ENCODE measurements at regions not wholly inside any gene's neighbourhood (a gene's known extent, or its start where the extent isn't known, plus 50 kb on each side); places are given as distances from the start of the nearest gene placed in this dataset.

DNA sequence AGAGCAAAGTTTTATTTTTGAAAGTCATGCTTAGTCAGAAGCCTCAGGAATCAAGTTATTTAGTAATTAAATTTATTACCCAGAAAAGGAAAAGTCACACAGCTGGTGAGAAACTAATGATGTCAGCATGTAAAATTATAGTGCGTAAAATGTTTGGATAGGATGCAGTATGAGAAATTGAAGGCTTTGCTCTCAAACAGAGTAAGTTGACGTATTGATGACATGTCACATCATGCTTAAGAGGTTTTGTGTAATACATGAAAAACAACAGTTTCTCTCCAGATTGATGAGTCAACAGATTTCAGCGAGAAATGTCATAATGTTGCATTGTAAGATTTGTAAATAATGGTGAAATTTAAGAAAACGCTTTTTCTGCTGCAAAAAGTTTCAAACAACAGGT lies 769.8 kb downstream of the METTL15 start:
- TF ChIP-seq, protein P1, sequence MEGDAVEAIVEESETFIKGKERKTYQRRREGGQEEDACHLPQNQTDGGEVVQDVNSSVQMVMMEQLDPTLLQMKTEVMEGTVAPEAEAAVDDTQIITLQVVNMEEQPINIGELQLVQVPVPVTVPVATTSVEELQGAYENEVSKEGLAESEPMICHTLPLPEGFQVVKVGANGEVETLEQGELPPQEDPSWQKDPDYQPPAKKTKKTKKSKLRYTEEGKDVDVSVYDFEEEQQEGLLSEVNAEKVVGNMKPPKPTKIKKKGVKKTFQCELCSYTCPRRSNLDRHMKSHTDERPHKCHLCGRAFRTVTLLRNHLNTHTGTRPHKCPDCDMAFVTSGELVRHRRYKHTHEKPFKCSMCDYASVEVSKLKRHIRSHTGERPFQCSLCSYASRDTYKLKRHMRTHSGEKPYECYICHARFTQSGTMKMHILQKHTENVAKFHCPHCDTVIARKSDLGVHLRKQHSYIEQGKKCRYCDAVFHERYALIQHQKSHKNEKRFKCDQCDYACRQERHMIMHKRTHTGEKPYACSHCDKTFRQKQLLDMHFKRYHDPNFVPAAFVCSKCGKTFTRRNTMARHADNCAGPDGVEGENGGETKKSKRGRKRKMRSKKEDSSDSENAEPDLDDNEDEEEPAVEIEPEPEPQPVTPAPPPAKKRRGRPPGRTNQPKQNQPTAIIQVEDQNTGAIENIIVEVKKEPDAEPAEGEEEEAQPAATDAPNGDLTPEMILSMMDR (IDR thresholded peaks at IDR 0.05): no peak
- TF ChIP-seq, protein P2, sequence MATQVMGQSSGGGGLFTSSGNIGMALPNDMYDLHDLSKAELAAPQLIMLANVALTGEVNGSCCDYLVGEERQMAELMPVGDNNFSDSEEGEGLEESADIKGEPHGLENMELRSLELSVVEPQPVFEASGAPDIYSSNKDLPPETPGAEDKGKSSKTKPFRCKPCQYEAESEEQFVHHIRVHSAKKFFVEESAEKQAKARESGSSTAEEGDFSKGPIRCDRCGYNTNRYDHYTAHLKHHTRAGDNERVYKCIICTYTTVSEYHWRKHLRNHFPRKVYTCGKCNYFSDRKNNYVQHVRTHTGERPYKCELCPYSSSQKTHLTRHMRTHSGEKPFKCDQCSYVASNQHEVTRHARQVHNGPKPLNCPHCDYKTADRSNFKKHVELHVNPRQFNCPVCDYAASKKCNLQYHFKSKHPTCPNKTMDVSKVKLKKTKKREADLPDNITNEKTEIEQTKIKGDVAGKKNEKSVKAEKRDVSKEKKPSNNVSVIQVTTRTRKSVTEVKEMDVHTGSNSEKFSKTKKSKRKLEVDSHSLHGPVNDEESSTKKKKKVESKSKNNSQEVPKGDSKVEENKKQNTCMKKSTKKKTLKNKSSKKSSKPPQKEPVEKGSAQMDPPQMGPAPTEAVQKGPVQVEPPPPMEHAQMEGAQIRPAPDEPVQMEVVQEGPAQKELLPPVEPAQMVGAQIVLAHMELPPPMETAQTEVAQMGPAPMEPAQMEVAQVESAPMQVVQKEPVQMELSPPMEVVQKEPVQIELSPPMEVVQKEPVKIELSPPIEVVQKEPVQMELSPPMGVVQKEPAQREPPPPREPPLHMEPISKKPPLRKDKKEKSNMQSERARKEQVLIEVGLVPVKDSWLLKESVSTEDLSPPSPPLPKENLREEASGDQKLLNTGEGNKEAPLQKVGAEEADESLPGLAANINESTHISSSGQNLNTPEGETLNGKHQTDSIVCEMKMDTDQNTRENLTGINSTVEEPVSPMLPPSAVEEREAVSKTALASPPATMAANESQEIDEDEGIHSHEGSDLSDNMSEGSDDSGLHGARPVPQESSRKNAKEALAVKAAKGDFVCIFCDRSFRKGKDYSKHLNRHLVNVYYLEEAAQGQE (IDR thresholded peaks at IDR 0.05; ENCODE audit: insufficient read depth in 1 of 2, low read depth in 2 of 2, low read length in 1 of 2): no peak
- TF ChIP-seq TCF7L2 (IDR thresholded peaks at IDR 0.05; ENCODE audit: low read depth, low read length) (no peak), POLR2AphosphoS5 (IDR thresholded peaks at IDR 0.05; ENCODE audit: low read depth, low read length) (no peak), SIN3A (IDR thresholded peaks at IDR 0.05; ENCODE audit: borderline replicate concordance, insufficient read depth, low read depth, low read length) (no peak)
